ENCODE measurements at regions not wholly inside any gene's neighbourhood (a gene's known extent, or its start where the extent isn't known, plus 50 kb on each side); places are given as distances from the start of the nearest gene placed in this dataset.

DNA sequence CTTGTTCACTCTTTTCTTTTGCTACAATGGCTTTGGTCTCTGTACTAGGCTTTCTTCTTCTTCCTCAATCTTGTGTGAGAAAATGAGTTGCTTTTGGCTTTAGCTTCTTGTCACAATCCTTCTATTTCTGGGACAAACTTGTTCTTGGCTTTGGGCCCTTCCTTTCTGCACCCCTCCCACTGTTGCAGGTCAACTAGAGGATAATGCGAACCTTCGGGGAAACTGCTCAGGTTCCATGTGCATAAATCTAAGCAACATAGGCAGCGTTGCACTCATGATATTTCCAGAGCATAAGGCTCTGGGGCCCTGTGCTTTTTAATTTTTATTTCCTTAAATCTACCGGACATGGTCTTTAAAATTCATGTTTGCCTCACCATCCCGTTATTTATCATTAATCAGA, 89.8 kb upstream of the LRIG3 start:
- Histone ChIP-seq H3K27me3 (ENCODE audit: control insufficient read depth, insufficient read depth, low read length) (no peaks in the 10 kb centered on the region), H3K9ac (ENCODE audit: low read length) (no peak overlapping the region), H3K4me3 (ENCODE audit: low read length) (no peak overlapping the region), H3K36me3 (ENCODE audit: control insufficient read depth, insufficient read depth, low read length) (no peaks in the 10 kb centered on the region), H3K4me1 (ENCODE audit: control insufficient read depth, insufficient read depth, low read length) (no peaks in the 10 kb centered on the region), H3K27ac (ENCODE audit: low read depth, low read length) (no peak overlapping the region)

DNA sequence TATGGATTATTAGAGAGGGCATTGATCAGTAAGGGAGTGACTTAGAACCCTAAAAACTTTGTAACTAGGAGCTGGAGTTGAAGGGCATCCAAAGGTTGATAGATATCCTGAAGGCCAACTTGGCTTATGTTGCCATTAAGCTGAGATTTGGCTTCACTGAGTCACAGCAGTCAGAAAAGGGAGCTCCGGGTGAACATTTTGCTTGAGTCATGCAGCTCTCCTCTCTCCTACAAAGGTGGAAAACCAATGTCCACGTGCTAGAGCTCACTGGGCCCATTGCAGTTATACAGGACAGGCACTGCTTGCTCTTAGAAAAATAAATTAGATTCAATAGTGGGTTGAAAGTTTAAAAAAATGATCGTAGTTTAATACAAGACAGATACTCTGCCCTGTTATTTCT, 87.3 kb upstream of the LRIG3 start:
- H3K9ac ChIP-seq (ENCODE audit: low read length), result no peak overlapping the region
- H3K36me3 ChIP-seq (ENCODE audit: control insufficient read depth, insufficient read depth, low read length), result no peaks in the 10 kb centered on the region
- no peaks in the 10 kb centered on the region for H3K27me3 ChIP-seq (ENCODE audit: control insufficient read depth, insufficient read depth, low read length)
- no peaks in the 10 kb centered on the region for H3K4me1 ChIP-seq (ENCODE audit: control insufficient read depth, insufficient read depth, low read length)
- H3K4me3 ChIP-seq (ENCODE audit: low read length), result no peak overlapping the region
- H3K27ac ChIP-seq (ENCODE audit: low read depth, low read length), result no peak overlapping the region

DNA sequence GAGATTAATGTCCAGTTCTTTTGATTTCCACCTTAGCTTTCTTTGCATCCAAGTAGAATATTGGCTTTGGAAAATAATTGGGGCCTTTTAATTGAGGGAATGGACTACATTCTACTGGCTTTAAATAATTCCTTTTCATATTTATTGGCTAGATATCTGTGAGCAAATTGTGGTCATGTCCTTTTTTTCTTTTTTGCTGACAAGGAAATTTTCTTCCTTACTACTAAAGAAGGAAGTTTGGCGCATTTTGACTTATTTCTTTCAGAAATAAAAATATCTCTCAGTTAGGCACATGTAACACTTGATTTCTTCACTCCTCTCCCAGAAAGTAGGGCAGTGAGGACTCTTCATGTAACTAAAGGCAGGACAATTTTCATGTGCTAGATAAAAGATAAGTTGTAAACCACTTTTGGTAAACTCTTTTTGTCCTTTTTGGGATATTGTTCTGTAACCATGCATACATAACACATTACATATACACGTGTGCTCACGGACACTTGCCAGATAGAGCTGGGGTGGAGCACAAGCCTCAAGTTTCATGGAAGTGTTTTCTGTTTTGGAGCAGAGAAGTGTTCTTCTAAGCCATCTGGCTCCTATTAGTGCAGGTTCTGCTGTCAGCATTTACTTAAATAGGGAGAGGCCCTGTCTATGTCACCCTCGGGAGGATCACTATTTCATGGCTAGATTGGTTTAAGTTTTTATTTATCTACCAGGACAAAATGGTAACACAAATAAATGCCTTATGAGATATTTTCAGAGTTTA, 85.1 kb upstream of the LRIG3 start:
- Histone ChIP-seq H3K27ac (ENCODE audit: low read depth, low read length) (no peak overlapping the region), H3K36me3 (ENCODE audit: control insufficient read depth, insufficient read depth, low read length) (no peaks in the 10 kb centered on the region), H3K4me3 (ENCODE audit: low read length) (no peak overlapping the region), H3K4me1 (ENCODE audit: control insufficient read depth, insufficient read depth, low read length) (no peaks in the 10 kb centered on the region), H3K9ac (ENCODE audit: low read length) (no peak overlapping the region), H3K27me3 (ENCODE audit: control insufficient read depth, insufficient read depth, low read length) (no peaks in the 10 kb centered on the region)

DNA sequence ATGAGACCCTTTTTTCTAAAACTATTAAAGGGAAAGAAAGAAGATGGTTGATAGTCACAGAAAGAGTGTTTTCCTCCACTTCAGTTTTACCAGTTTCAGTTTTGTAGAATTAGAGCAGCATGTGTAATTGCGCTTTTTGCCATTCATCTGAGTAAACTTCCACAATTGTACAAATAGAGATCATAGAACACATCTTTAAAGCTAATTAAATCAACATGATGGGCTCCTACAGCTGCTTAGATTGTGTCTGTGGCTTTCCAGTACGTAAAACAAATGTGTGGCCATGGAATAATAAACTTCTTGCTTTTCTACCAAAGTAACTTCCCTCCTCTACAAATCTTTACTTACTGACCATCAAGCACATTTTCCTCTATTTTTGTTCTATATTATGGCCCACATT, 84.2 kb upstream of the LRIG3 start:
- no peak overlapping the region for H3K27ac ChIP-seq (ENCODE audit: low read depth, low read length)
- H3K36me3 ChIP-seq (ENCODE audit: control insufficient read depth, insufficient read depth, low read length), result no peaks in the 10 kb centered on the region
- H3K4me1 ChIP-seq (ENCODE audit: control insufficient read depth, insufficient read depth, low read length), result no peaks in the 10 kb centered on the region

DNA sequence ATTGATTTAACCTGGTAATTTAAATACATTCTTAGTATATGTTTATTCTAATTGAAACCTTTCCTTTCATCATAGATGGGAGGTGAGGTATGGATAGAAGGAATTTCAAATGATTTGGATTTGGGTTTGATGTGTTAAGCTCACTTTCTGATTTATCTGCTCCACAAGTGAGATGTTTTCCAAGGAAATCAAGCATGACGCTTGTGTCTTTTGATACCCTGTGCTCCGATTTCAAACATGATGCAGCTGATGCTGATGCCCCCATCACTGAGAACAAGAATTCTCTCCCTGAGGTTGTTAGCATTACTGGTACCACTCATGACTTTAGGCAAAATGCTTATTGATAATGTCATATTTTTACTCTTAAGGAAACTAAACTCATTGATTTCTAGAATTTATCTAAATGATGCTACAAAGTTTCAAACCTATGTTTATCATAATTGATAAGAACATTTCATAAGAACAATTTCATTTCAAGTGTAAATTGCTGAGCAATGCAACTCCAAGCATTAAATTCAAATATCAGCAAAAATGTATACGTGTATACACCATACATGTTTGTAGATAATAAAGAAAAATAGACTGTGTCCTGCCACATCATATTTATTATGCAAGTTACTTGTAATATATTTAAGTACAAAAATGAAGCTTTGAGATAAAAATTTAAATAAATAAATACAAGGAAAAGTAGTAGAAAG, 75.5 kb upstream of the LRIG3 start:
- Histone ChIP-seq H3K9ac (ENCODE audit: low read length) (no peak overlapping the region), H3K36me3 (ENCODE audit: control insufficient read depth, insufficient read depth, low read length) (no peaks in the 10 kb centered on the region), H3K4me1 (ENCODE audit: control insufficient read depth, insufficient read depth, low read length) (no peaks in the 10 kb centered on the region), H3K4me3 (ENCODE audit: low read length) (no peak overlapping the region), H3K27ac (ENCODE audit: low read depth, low read length) (no peak overlapping the region), H3K27me3 (ENCODE audit: control insufficient read depth, insufficient read depth, low read length) (no peaks in the 10 kb centered on the region)

More for the DNA sequence above, 84.2 kb upstream of the LRIG3 start:
- no peak overlapping the region for H3K9ac ChIP-seq (ENCODE audit: low read length)
- H3K27me3 ChIP-seq (ENCODE audit: control insufficient read depth, insufficient read depth, low read length), result no peaks in the 10 kb centered on the region
- no peak overlapping the region for H3K4me3 ChIP-seq (ENCODE audit: low read length)

DNA sequence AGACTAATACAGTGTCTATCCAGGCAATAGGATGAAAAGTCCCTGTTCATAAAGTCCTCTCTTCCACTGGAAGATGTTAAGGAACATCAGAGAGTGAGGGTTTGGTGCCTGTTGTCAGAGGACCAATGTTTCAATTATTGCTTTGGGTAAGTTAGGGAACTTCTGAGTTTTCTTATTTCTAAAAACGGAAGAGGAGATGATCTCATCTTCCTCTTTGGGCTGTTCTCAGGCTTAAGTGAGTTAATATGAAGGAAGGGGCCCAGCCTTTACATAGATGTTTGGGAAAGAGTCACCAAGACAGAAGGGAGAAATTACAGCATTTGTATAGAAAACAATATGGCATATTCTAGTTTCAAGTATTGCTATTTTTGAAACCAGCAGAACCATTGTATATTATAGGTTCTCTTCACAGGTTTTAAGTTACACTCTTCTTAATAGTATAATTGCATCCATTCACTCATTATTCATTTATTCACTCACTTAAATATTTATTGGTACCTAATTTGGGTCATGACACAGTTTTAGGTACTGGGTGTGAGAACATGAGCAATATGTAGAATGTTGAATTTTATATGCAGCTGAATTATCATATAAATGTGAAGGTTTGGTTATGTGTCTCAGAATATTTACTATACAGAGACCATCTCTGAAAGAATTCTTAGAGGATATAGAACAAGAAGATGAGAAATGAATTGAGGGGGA, 68.5 kb upstream of the LRIG3 start:
- Histone ChIP-seq H3K4me3 (ENCODE audit: low read length) (no peak overlapping the region), H3K27me3 (ENCODE audit: control insufficient read depth, insufficient read depth, low read length) (no peaks in the 10 kb centered on the region), H3K9ac (ENCODE audit: low read length) (no peak overlapping the region), H3K27ac (ENCODE audit: low read depth, low read length) (no peak overlapping the region), H3K36me3 (ENCODE audit: control insufficient read depth, insufficient read depth, low read length) (no peaks in the 10 kb centered on the region), H3K4me1 (ENCODE audit: control insufficient read depth, insufficient read depth, low read length) (no peaks in the 10 kb centered on the region)

DNA sequence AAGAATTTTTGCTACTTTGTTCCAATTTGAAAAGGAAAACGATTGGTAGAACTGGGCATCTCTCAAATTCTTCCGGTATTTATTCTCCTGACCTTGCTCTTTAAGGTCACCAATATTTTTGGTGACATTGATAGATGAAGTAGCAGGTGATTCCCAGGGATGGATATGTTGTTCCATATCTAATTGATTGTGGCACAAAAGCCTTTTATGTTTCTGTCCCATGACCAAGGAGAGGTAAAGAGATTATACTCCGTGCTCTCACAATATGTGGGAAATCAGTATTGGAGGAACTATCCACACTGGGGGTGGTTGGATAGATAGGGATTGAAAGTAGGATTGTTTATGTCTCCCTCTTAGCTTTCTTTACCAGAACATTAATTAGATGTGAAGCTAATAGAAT, 61.7 kb upstream of the LRIG3 start:
- no peak overlapping the region for H3K27ac ChIP-seq (ENCODE audit: low read depth, low read length)
- no peaks in the 10 kb centered on the region for H3K36me3 ChIP-seq (ENCODE audit: control insufficient read depth, insufficient read depth, low read length)
- no peaks in the 10 kb centered on the region for H3K27me3 ChIP-seq (ENCODE audit: control insufficient read depth, insufficient read depth, low read length)
- H3K4me1 ChIP-seq (ENCODE audit: control insufficient read depth, insufficient read depth, low read length), result no peaks in the 10 kb centered on the region
- no peak overlapping the region for H3K9ac ChIP-seq (ENCODE audit: low read length)
- no peak overlapping the region for H3K4me3 ChIP-seq (ENCODE audit: low read length)

DNA sequence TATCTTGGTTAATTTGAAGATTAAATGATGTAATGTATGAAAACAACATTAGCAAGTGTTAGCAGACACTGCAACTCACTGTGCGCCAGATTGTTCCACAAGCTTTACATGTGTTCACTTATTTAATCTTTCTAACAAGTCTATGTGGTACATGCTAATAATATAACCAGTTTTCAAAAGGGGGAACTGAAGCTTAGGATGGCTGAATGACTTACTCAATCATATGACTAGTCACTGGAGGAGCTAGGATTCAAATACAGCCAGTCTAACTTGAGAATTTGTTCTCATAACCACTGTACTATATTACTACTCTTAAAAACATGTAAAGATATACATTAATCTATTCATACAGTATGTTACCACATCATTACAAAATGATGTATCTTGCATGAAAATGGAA, 60.5 kb upstream of the LRIG3 start:
- Histone ChIP-seq H3K4me1 (ENCODE audit: control insufficient read depth, insufficient read depth, low read length) (no peaks in the 10 kb centered on the region), H3K27me3 (ENCODE audit: control insufficient read depth, insufficient read depth, low read length) (no peaks in the 10 kb centered on the region), H3K4me3 (ENCODE audit: low read length) (no peak overlapping the region), H3K9ac (ENCODE audit: low read length) (no peak overlapping the region), H3K36me3 (ENCODE audit: control insufficient read depth, insufficient read depth, low read length) (no peaks in the 10 kb centered on the region), H3K27ac (ENCODE audit: low read depth, low read length) (no peak overlapping the region)

DNA sequence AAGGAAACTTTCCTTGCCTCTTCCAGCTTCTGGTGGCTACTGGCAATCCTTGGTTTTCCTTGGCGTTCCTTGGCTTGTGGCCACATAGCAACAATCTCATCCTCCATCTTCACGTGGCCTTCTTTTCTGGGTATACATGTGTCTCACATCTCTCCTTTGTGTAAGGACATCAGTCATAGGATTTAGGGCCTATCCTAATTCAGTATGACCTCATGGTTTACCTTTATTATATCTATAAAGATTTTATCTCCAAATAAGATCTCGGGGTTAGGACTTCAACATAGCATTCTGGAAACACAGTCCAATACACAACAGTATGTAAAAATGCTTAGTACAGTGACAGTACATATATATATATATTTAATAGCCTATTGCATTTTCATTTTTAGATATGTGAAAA, 58.4 kb upstream of the LRIG3 start:
- Histone ChIP-seq H3K4me3 (ENCODE audit: low read length) (no peak overlapping the region), H3K9ac (ENCODE audit: low read length) (no peak overlapping the region), H3K4me1 (ENCODE audit: control insufficient read depth, insufficient read depth, low read length) (no peaks in the 10 kb centered on the region), H3K36me3 (ENCODE audit: control insufficient read depth, insufficient read depth, low read length) (no peaks in the 10 kb centered on the region), H3K27ac (ENCODE audit: low read depth, low read length) (no peak overlapping the region), H3K27me3 (ENCODE audit: control insufficient read depth, insufficient read depth, low read length) (no peaks in the 10 kb centered on the region)

DNA sequence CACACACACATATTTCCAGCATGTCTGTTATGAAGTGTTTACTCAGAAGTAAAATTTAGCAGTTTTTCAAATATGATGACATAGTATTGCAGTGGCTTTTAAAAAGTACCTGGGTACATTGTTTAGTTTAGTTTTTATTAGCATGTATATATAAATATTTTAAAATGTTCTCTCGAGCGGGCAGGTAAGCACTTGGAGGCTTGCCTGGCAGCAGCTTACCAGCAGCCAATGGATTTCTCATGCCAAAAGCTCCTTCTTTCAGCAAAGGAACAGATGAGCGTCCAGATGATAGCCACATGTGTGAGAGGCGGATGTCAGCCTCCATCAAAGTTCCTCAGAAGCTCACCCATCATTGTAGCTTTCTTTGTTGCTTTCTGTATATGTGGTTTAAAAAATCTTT, 57.2 kb upstream of the LRIG3 start:
- Histone ChIP-seq H3K27me3 (ENCODE audit: control insufficient read depth, insufficient read depth, low read length) (no peaks in the 10 kb centered on the region), H3K4me3 (ENCODE audit: low read length) (no peak overlapping the region), H3K36me3 (ENCODE audit: control insufficient read depth, insufficient read depth, low read length) (no peaks in the 10 kb centered on the region), H3K9ac (ENCODE audit: low read length) (no peak overlapping the region), H3K27ac (ENCODE audit: low read depth, low read length) (no peak overlapping the region), H3K4me1 (ENCODE audit: control insufficient read depth, insufficient read depth, low read length) (no peaks in the 10 kb centered on the region)

DNA sequence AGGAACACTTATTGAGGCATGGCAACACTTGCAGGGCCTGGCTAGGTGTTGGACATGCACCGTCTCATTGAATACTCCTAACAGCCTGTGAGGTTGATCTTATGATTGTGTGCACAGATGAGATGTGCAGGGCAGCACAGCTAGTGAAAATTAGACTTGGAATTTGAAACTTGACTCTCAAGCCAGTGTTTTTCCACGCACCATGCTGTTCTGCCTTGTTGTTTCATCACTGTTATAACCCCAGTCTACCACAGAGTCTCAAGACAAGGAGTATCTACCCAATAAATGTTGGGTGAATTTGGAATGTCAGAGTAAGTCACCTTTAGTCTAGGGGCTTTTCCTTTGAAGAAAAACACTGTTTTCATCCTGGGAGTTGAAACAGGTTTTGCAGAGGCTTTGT, 55.8 kb upstream of the LRIG3 start:
- Histone ChIP-seq H3K27me3 (ENCODE audit: control insufficient read depth, insufficient read depth, low read length) (no peaks in the 10 kb centered on the region), H3K27ac (ENCODE audit: low read depth, low read length) (no peak overlapping the region), H3K4me1 (ENCODE audit: control insufficient read depth, insufficient read depth, low read length) (no peaks in the 10 kb centered on the region), H3K9ac (ENCODE audit: low read length) (no peak overlapping the region), H3K36me3 (ENCODE audit: control insufficient read depth, insufficient read depth, low read length) (no peaks in the 10 kb centered on the region), H3K4me3 (ENCODE audit: low read length) (no peak overlapping the region)

Data from rectal smooth muscle tissue (tissue), 1 donor.